ENCODE measurements at regions not wholly inside any gene's neighbourhood (a gene's known extent, or its start where the extent isn't known, plus 50 kb on each side); places are given as distances from the start of the nearest gene placed in this dataset.

DNA sequence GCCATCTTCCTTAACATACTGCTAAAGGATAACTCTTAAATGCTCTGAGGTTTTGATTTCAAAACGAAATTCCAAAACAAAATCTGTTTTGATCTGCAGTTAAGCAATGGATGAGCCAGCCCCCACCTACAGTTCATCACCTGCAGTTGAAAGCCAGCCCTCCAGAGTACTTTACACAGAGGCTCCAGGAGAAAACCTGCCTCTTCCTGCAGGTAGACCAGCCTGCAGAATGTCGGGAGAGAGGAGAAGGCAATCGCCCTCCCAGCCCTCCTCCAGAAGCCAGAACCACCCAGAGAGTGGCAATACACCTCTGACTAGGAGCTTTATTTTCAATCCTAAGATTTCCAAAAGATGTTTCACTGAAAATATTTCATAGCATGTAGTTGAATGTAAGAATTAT is 798.1 kb downstream of the GATA3 start:
- TF ChIP-seq YY1 (IDR thresholded peaks at IDR 0.05; ENCODE audit: insufficient read depth, insufficient read length) (no peak), ZNF274 (IDR thresholded peaks at IDR 0.05; ENCODE audit: low read depth, low read length) (no peak)
